ENCODE measurements at regions not wholly inside any gene's neighbourhood (a gene's known extent, or its start where the extent isn't known, plus 50 kb on each side); places are given as distances from the start of the nearest gene placed in this dataset.
"Not testable (repeated sequence)": the region's sequence is repeated elsewhere in the genome, so short reads cannot be mapped to it uniquely, and the experiment has no call there.

DNA sequence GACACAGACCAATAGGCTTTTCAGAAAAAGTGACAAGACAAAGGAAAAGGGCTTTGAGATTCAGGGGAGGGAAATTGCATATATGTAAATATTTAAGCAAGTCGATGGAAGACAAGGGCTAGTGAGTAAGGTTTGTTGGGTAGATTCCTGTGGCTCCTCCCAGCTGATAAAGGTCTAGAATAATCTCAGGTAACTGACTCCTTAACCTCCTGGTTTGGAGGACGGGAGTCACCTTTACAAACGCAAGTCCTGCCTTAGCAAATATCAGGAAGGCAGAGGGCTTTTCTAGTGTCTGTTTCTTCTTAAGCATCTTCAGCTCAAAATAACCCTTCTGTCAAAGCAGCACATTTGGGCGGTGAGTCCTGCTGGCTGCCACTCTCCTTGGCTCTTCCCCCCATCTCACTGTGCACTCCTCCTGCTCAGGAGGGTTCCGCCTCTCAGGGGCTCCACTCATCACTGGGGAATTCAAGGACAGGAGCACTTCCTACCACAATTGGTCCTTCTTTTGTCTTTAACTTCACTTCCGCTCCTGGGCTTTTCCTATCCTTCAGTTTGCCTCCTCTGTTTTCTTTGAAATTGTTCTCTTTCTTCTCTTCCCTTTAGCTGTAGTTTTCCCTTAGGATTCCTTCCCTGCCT lies 496.3 kb upstream of the KLF6 start:
- no peak overlapping the region for H3K4me3 ChIP-seq (ENCODE audit: low read depth, low read length)
- TF ChIP-seq, protein P1, sequence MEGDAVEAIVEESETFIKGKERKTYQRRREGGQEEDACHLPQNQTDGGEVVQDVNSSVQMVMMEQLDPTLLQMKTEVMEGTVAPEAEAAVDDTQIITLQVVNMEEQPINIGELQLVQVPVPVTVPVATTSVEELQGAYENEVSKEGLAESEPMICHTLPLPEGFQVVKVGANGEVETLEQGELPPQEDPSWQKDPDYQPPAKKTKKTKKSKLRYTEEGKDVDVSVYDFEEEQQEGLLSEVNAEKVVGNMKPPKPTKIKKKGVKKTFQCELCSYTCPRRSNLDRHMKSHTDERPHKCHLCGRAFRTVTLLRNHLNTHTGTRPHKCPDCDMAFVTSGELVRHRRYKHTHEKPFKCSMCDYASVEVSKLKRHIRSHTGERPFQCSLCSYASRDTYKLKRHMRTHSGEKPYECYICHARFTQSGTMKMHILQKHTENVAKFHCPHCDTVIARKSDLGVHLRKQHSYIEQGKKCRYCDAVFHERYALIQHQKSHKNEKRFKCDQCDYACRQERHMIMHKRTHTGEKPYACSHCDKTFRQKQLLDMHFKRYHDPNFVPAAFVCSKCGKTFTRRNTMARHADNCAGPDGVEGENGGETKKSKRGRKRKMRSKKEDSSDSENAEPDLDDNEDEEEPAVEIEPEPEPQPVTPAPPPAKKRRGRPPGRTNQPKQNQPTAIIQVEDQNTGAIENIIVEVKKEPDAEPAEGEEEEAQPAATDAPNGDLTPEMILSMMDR (IDR thresholded peaks at IDR 0.05; ENCODE audit: low read depth, low read length): no peak

DNA sequence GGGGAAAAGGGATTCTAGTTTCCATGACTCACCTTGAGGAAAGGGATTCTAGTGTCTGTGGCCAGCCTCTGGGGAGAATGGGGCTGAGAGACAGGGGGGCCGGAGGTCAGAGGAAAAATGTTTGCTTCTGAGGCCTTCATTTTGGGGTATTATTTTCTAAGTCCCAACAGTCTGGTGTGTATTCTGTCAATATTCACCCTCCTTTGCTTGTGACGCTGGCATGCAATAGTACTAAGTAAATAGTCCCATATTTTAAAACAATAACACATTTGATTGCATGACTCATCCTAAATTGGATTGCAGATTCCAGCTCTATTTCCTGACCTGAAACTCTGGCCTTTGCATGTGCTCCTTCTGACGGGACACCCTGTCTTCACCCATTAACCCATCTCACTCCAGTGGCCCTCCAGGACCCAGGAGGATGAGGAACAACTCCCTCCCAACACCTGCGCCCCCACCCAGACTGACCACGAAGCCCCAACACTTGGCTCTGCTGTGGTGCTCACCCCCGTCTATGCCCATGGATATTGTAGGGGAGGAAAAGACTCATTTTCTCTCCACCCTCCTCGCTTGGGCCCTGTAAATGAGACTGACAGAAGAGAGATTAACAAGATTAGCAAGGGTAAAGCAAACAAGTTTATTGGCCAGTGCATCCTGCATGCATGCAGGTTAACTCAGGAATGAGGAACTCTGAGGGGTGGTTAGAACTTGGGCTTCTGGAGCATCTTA lies 495.6 kb upstream of the KLF6 start:
- no peak overlapping the region for H3K4me3 ChIP-seq (ENCODE audit: low read depth, low read length)
- TF ChIP-seq, protein P1 (IDR thresholded peaks at IDR 0.05; ENCODE audit: low read depth, low read length): no peak

DNA sequence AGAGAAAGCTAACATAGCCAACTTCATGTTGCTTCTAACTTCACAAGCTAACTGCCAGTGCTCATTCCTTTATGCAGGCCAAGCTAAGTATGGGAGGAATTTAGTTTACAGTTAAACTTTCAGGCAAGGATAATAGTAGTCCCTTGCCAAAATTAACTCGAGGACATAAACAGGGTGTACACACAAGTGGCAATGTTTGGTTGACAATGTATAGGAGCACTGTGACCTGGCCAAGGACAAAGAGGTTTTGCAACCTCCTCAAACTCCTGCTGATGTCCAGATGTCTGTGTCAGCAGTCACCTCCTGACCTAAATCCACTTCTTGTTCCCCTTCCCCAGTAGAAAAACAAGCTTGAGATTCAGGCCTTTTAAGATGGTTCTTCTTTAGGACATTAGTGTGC lies 494.6 kb upstream of the KLF6 start:
- no peak overlapping the region for H3K4me3 ChIP-seq (ENCODE audit: low read depth, low read length)
- TF ChIP-seq, protein P1 (IDR thresholded peaks at IDR 0.05; ENCODE audit: low read depth, low read length): no peak

DNA sequence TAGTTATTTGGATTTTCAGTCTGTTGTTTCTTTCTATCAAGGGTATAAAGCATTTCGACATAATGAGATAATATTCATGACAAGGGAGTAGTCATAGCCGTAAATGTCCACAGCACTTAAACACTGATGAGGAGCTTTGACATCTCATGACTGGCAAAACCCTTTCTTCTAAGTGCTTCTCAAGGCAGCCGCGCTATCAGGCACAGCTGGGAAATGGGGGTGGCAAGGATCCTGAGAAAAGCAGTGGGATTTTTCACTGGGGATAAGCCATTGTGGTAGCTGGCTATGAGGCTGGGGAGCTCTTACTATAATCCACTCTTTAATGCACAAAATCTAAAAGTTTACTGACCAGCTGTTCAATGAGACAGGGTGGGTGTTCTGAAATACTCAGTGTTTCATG lies 493.2 kb upstream of the KLF6 start:
- H3K4me3 ChIP-seq (ENCODE audit: low read depth, low read length): no peak overlapping the region
- TF ChIP-seq, protein P1 (IDR thresholded peaks at IDR 0.05; ENCODE audit: low read depth, low read length): no peak

DNA sequence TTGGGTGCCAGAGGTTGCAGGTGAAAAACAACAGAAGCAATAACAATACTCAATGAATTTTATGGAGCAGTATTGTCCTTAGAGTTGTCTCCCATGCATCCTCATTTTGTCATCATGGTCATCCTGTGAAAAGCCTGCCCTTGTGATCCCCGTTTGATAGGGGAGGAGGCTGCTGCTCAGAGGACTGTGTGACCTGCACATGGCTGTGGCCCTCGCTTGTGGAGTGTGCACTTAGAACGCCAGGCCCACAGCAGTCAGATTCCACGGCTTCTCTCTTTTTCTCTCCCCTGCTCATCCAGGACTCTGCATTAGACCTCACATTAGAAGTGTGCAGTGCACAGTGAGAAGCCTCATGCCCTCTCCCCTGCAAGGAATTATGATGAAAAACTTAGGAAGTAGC lies 491.1 kb upstream of the KLF6 start:
- TF ChIP-seq, protein P1 (IDR thresholded peaks at IDR 0.05; ENCODE audit: low read depth, low read length): no peak
- no peak overlapping the region for H3K4me3 ChIP-seq (ENCODE audit: low read depth, low read length)

DNA sequence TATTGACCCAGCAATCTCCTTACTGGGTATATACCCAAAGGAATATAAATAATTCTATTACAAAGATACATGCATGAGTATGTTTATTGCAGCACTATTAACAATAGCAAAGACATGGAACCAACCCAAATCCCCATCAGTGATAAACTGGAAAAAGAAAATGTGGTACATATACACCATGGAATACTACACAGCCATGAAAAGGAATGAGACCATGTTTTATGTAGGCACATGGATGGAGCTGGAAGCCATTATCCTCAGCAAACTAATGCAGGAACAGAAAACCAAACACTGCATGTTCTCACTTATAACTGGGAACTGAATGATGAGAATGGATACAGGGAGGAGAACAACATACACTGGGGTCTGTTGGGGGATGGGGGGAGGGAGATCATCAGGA lies 489.7 kb upstream of the KLF6 start:
- H3K4me3 ChIP-seq (ENCODE audit: low read depth, low read length): not testable (repeated sequence)

DNA sequence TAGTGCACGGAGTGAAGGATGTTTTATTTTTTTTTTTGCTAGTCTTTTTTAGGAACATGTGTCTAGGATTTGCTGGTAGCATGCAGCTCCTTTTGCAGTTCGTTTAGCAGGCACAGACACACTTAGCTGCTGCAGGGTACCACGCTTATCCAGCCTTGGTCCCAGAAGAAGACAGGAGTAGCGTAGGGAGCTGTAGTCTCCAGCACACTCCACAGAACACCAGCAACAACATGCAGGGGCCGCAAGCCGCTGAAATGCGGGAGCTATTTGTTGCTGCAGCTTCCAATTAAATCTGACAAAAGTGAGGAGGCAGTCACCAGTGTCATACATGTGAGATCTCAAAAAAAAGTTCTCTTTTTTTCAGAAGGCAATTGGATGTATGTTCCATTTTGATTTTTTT lies 486.2 kb upstream of the KLF6 start:
- no peak overlapping the region for H3K4me3 ChIP-seq (ENCODE audit: low read depth, low read length)
- TF ChIP-seq, protein P1 (IDR thresholded peaks at IDR 0.05; ENCODE audit: low read depth, low read length): no peak
